ENCODE measurements at regions not wholly inside any gene's neighbourhood (a gene's known extent, or its start where the extent isn't known, plus 50 kb on each side); places are given as distances from the start of the nearest gene placed in this dataset.

DNA sequence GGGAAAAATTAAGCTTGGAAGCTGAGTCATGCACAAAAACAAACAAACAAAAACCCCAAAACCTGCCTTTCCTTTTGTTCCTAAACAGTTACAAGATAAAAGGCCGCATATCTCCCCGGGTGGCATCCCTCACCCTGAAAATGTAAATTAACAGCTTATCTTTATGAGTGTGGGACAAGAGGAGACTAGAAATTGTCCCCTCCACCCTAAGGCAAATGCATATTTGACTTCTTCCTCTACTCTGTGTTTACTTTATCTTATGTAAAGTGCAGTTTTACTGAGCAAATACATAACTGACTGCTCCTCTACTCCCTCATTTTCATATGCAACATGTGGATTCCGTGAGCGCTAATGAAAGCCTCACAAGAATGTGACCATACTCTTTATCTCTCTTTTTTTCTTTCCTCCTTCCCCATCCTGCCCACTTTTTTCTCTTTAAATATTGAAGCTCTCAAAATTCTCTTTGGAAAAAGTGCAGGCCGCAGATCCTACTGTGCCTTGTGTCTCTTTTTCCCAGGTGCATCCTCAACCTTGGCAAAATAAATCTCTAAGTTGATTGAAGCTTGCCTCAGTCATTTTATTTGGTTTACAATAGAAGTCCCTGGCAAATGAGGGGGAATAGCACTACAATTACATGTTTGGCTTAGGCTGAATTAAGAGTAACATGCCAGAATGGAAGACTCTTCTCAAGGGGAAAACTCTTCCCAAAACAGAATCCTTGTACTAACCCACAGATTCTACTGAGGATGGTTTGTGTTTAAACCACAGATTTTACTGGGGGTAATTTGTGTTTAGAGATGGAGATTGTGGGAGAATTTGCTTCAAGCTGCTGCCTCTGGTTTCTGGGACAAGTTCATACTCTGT is 72.7 kb upstream of the WDR72 start:
- TF ChIP-seq REST (IDR thresholded peaks at IDR 0.05; ENCODE audit: insufficient read depth in 1 of 2, low read depth in 2 of 2, low read length in 2 of 2) (no peak), SIN3A (IDR thresholded peaks at IDR 0.05; ENCODE audit: borderline replicate concordance, insufficient read depth, low read length) (no peak), TAF1 (IDR thresholded peaks at IDR 0.05; ENCODE audit: borderline replicate concordance, insufficient read depth, low read length) (no peak), FOXP2 (optimal IDR thresholded peaks at IDR 0.05; ENCODE audit: borderline replicate concordance, extremely low read depth, extremely low read length, insufficient read depth) (no peak), POLR2AphosphoS5 (IDR thresholded peaks at IDR 0.05; ENCODE audit: low read depth, low read length) (no peak)

GRCh38 chr15:53830707-53831386 is 71.4 kb upstream of the WDR72 start:
- TF ChIP-seq TAF1 (IDR thresholded peaks at IDR 0.05; ENCODE audit: borderline replicate concordance, insufficient read depth, low read length) (no peak), POLR2AphosphoS5 (IDR thresholded peaks at IDR 0.05; ENCODE audit: low read depth, low read length) (no peak), SIN3A (IDR thresholded peaks at IDR 0.05; ENCODE audit: borderline replicate concordance, insufficient read depth, low read length) (no peak), REST (IDR thresholded peaks at IDR 0.05; ENCODE audit: insufficient read depth in 1 of 2, low read depth in 2 of 2, low read length in 2 of 2) (no peak), FOXP2 (optimal IDR thresholded peaks at IDR 0.05; ENCODE audit: borderline replicate concordance, extremely low read depth, extremely low read length, insufficient read depth) (no peak)

GRCh38 chr15:53829923-53830459 is 70.5 kb upstream of the WDR72 start:
- TF ChIP-seq POLR2AphosphoS5 (IDR thresholded peaks at IDR 0.05; ENCODE audit: low read depth, low read length), result no peak
- no peak for TF ChIP-seq TAF1 (IDR thresholded peaks at IDR 0.05; ENCODE audit: borderline replicate concordance, insufficient read depth, low read length)
- TF ChIP-seq REST (IDR thresholded peaks at IDR 0.05; ENCODE audit: insufficient read depth in 1 of 2, low read depth in 2 of 2, low read length in 2 of 2), result no peak
- TF ChIP-seq SIN3A (IDR thresholded peaks at IDR 0.05; ENCODE audit: borderline replicate concordance, insufficient read depth, low read length), result no peak
- TF ChIP-seq FOXP2 (optimal IDR thresholded peaks at IDR 0.05; ENCODE audit: borderline replicate concordance, extremely low read depth, extremely low read length, insufficient read depth), result no peak

GRCh38 chr15:53829471-53829870 is 70.0 kb upstream of the WDR72 start:
- TF ChIP-seq TAF1 (IDR thresholded peaks at IDR 0.05; ENCODE audit: borderline replicate concordance, insufficient read depth, low read length), result no peak
- TF ChIP-seq SIN3A (IDR thresholded peaks at IDR 0.05; ENCODE audit: borderline replicate concordance, insufficient read depth, low read length), result no peak
- TF ChIP-seq POLR2AphosphoS5 (IDR thresholded peaks at IDR 0.05; ENCODE audit: low read depth, low read length), result no peak
- TF ChIP-seq FOXP2 (optimal IDR thresholded peaks at IDR 0.05; ENCODE audit: borderline replicate concordance, extremely low read depth, extremely low read length, insufficient read depth), result no peak
- TF ChIP-seq REST (IDR thresholded peaks at IDR 0.05; ENCODE audit: insufficient read depth in 1 of 2, low read depth in 2 of 2, low read length in 2 of 2), result no peak

All from PFSK-1 (cell line).